ENCODE measurements at regions not wholly inside any gene's neighbourhood (a gene's known extent, or its start where the extent isn't known, plus 50 kb on each side); places are given as distances from the start of the nearest gene placed in this dataset.

- peak in 1 of 2 experiments; percentile 14 for DNase-seq
- no peaks in the 10 kb centered on the region for H3K27me3 ChIP-seq (replicated peaks; ENCODE audit: control insufficient read depth, insufficient read depth, low read length)
- no peaks in the 10 kb centered on the region for H3K4me1 ChIP-seq
- H3K27me3 Mint-ChIP-seq (ENCODE audit: insufficient read depth, unreplicated experiment): no peaks in the 10 kb centered on the region
- no peaks in the 10 kb centered on the region for H3K9me3 ChIP-seq
- H3K27ac Mint-ChIP-seq (ENCODE audit: unreplicated experiment): no peak overlapping the region
- H3K4me1 Mint-ChIP-seq (ENCODE audit: low read depth, unreplicated experiment): no peaks in the 10 kb centered on the region
- no peak overlapping the region for H3K4me3 ChIP-seq (ENCODE audit: low read depth, low read length)
- peaks cover 10% of the 10 kb centered on the region for H3K9me3 Mint-ChIP-seq (ENCODE audit: unreplicated experiment)
- ChIA-PET POLR2A (interaction anchor here (0.6 kb wide), 1 partner anchor 250 kb away, joined by 3 read pairs; the partner anchor contains the start of gene ID2), CTCF (no interaction called here)
- intact Hi-C loops (cut with micrococcal nuclease; ENCODE audit: unreplicated experiment): no loop called here
- BruUV-seq (replicated peaks): no TSS peak
- H3K36me3 Mint-ChIP-seq (ENCODE audit: insufficient read depth, unreplicated experiment): no peaks in the 10 kb centered on the region
- H3K36me3 ChIP-seq (ENCODE audit: control insufficient read depth, insufficient read depth, low read length): no peaks in the 10 kb centered on the region
- no peak overlapping the region for H3K4me3 Mint-ChIP-seq (ENCODE audit: unreplicated experiment)
- no peak for TF ChIP-seq CTCF (IDR thresholded peaks at IDR 0.05; ENCODE audit: insufficient read depth in 1 of 2, low read depth in 1 of 2, low read length in 1 of 2, severe bottlenecking in 1 of 2, unreplicated experiment in 1 of 2)
Observed at GRCh38 chr2:8431446-8432125, 250.3 kb upstream of the ID2 start.

GRCh38 chr2:8432706-8433336, 249.0 kb upstream of the ID2 start:
- Histone ChIP-seq H3K36me3 (ENCODE audit: control insufficient read depth, insufficient read depth, low read length) (no peaks in the 10 kb centered on the region), H3K9me3 (no peaks in the 10 kb centered on the region), H3K4me1 (no peaks in the 10 kb centered on the region), H3K4me3 (ENCODE audit: low read depth, low read length) (no peak overlapping the region), H3K27me3 (replicated peaks; ENCODE audit: control insufficient read depth, insufficient read depth, low read length) (no peaks in the 10 kb centered on the region)
- Mint-ChIP-seq H3K27ac (ENCODE audit: unreplicated experiment) (no peak overlapping the region), H3K4me1 (ENCODE audit: low read depth, unreplicated experiment) (no peaks in the 10 kb centered on the region), H3K36me3 (ENCODE audit: insufficient read depth, unreplicated experiment) (no peaks in the 10 kb centered on the region), H3K4me3 (ENCODE audit: unreplicated experiment) (no peak overlapping the region), H3K27me3 (ENCODE audit: insufficient read depth, unreplicated experiment) (no peaks in the 10 kb centered on the region), H3K9me3 (ENCODE audit: unreplicated experiment) (peaks cover 7% of the 10 kb centered on the region)
- TF ChIP-seq CTCF (IDR thresholded peaks at IDR 0.05; ENCODE audit: insufficient read depth in 1 of 2, low read depth in 1 of 2, low read length in 1 of 2, severe bottlenecking in 1 of 2, unreplicated experiment in 1 of 2): no peak
- no TSS peak for BruUV-seq (replicated peaks)
- no peak for DNase-seq
- POLR2A ChIA-PET: no interaction called here
- CTCF ChIA-PET: no interaction called here
- intact Hi-C loops (cut with micrococcal nuclease; ENCODE audit: unreplicated experiment): no loop called here

- no peak overlapping the region for H3K4me3 ChIP-seq (ENCODE audit: low read depth, low read length)
- CTCF ChIA-PET: no interaction called here
- no peaks in the 10 kb centered on the region for H3K36me3 ChIP-seq (ENCODE audit: control insufficient read depth, insufficient read depth, low read length)
- peak in 1 of 2 experiments; percentile 31 for DNase-seq
- no peak for TF ChIP-seq CTCF (IDR thresholded peaks at IDR 0.05; ENCODE audit: insufficient read depth in 1 of 2, low read depth in 1 of 2, low read length in 1 of 2, severe bottlenecking in 1 of 2, unreplicated experiment in 1 of 2)
- H3K9me3 ChIP-seq: 0 out of 2 replicates have a peak, but pooled peaks cover 2% of the 10 kb centered on the region
- no peak overlapping the region for H3K4me3 Mint-ChIP-seq (ENCODE audit: unreplicated experiment)
- BruUV-seq (replicated peaks): no TSS peak
- intact Hi-C loops (cut with micrococcal nuclease; ENCODE audit: unreplicated experiment): no loop called here
- no peaks in the 10 kb centered on the region for H3K27me3 Mint-ChIP-seq (ENCODE audit: insufficient read depth, unreplicated experiment)
- H3K27me3 ChIP-seq (replicated peaks; ENCODE audit: control insufficient read depth, insufficient read depth, low read length): no peaks in the 10 kb centered on the region
- H3K4me1 Mint-ChIP-seq (ENCODE audit: low read depth, unreplicated experiment): no peaks in the 10 kb centered on the region
- POLR2A ChIA-PET: no interaction called here
- no peaks in the 10 kb centered on the region for H3K4me1 ChIP-seq
- H3K9me3 Mint-ChIP-seq (ENCODE audit: unreplicated experiment): peaks cover 1% of the 10 kb centered on the region
- no peak overlapping the region for H3K27ac Mint-ChIP-seq (ENCODE audit: unreplicated experiment)
- H3K36me3 Mint-ChIP-seq (ENCODE audit: insufficient read depth, unreplicated experiment): no peaks in the 10 kb centered on the region
Observed at GRCh38 chr2:8433390-8433789, 248.5 kb upstream of the ID2 start.

Measured in Caco-2 (cell line).